GM12864 (cell line): ENCODE measurements at regions not wholly inside any gene's neighbourhood (a gene's known extent, or its start where the extent isn't known, plus 50 kb on each side); places are given as distances from the start of the nearest gene placed in this dataset.

Experiments
- DNase-seq: peaks from one replicate; pipeline ENCODE4 v3.0.0-alpha.2; 2011; ENCODE audit warnings: low read depth
- H3K4me3 ChIP-seq: 2 replicates; pipeline ENCODE4 v1.5.1; 2011; ENCODE audit warnings: mild to moderate bottlenecking, low read depth, low read length, control low read depth
- TF ChIP-seq, protein P1 (sequence below): IDR thresholded peaks from 2 replicates; pipeline ENCODE4 v1.5.1; 2011; ENCODE audit warnings: low read depth, mild to moderate bottlenecking, moderate library complexity, low read length, control low read depth, inconsistent platforms; ENCODE audit errors: missing control alignments

DNA sequence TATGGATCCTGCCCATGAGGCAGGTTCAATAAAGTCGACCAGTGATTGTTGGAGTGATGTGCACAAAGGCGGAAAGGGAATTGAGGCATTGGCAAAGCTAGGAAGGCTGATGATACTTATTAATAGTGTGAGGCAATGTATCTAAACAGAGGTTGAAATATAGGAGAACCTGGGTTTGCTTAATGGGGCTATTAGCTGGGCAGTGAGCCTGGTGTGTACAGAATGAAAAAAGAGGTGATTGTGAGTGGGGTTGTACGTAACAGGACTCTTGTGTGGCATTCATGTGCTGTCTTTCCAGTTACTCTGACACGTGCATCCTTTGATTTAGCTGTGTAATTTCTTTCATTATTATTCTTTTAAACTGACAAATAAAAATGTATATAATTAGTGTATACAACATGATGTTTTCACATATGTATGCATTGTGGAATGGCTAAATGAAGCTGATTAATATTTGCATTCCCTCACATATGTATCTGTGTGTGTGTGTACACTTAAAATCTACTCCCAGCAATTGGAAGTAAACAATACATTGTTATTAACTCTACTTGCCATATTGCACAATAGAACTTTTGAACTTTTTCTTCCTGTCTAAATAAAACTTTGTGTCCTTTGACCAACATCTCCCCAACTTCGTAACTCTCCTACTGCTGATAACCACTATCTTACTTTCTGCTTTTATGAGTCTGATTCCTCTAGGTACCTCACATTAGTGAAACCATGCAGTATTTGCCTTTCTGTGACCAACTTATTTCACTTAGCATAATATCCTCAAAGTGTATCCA, 220.5 kb upstream of the SLC35B3 start:
- TF ChIP-seq, protein P1, sequence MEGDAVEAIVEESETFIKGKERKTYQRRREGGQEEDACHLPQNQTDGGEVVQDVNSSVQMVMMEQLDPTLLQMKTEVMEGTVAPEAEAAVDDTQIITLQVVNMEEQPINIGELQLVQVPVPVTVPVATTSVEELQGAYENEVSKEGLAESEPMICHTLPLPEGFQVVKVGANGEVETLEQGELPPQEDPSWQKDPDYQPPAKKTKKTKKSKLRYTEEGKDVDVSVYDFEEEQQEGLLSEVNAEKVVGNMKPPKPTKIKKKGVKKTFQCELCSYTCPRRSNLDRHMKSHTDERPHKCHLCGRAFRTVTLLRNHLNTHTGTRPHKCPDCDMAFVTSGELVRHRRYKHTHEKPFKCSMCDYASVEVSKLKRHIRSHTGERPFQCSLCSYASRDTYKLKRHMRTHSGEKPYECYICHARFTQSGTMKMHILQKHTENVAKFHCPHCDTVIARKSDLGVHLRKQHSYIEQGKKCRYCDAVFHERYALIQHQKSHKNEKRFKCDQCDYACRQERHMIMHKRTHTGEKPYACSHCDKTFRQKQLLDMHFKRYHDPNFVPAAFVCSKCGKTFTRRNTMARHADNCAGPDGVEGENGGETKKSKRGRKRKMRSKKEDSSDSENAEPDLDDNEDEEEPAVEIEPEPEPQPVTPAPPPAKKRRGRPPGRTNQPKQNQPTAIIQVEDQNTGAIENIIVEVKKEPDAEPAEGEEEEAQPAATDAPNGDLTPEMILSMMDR: no peak
- DNase-seq: no peak
- H3K4me3 ChIP-seq: no peak overlapping the region

DNA sequence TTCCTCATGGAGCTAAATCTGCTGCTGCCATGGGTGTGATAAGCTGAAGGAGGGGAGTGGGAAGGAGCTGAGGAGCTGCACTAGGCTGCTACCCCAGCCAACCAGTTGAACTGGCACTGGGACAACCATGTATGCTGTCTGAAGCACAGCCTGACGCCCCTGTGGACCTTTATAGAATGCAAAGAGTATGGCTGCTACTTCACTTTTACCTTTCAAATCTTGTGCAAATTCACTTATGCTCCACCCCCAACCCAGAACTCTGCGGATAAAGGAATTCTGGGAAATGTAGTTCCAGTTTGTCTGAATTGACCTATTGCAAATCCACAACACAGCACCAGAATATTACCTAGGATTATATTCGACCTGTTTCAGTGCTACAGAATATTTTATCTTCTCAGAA, 217.4 kb upstream of the SLC35B3 start:
- TF ChIP-seq, protein P1: no peak
- DNase-seq: no peak
- H3K4me3 ChIP-seq: no peak overlapping the region

DNA sequence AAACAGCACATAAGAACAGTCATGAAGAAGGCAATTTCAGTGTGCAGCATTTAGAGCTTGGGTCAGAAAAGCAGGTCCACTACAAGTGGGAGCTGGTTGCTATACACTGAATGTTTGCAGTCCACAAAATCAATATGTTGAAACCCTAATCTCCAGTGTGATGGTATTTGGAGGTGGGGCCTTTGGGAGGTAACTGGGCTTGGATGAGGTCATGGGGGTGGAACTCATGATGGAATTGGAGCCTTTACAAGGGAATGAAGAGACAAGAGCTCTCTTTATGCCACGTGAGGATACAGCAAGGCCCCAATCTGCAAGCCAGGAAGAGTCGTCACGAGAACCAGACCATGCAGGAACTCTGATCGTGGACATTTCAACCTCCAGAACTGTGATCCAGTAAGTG, 216.7 kb upstream of the SLC35B3 start:
- no peak overlapping the region for H3K4me3 ChIP-seq
- TF ChIP-seq, protein P1: no peak
- DNase-seq: no peak

- no peak for DNase-seq
- no peak overlapping the region for H3K4me3 ChIP-seq
- TF ChIP-seq, protein P1: no peak
Observed at GRCh38 chr6:8645212-8645611, 209.9 kb upstream of the SLC35B3 start.

GRCh38 chr6:8644306-8644705, 209.0 kb upstream of the SLC35B3 start:
- DNase-seq: no peak
- TF ChIP-seq, protein P1: no peak

GRCh38 chr6:8642854-8643253, 207.5 kb upstream of the SLC35B3 start:
- TF ChIP-seq, protein P1: no peak
- no peak overlapping the region for H3K4me3 ChIP-seq
- no peak for DNase-seq

More at GRCh38 chr6:8644306-8644705, 209.0 kb upstream of the SLC35B3 start:
- no peak overlapping the region for H3K4me3 ChIP-seq

DNA sequence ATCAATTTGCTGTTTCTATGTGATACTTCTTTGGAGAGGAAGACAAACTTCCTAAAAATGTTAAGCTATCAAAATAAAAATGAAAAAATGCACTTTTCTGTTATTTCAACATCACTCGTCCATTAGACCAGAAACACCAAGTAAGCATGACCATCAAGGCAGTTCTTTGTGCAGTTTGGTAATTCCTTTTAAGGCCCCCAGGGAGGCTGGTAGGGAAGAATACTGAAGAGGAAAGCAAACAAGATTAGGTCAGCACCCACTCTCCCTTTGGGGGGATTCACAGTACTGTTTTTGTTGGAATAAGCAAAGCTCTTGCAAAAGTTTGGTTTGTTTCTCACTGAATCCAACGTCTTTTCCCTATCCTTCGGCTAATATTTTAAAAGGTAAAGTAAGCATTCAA, 206.8 kb upstream of the SLC35B3 start:
- H3K4me3 ChIP-seq: no peak overlapping the region
- TF ChIP-seq, protein P1: no peak
- no peak for DNase-seq
